ENCODE measurements at regions not wholly inside any gene's neighbourhood (a gene's known extent, or its start where the extent isn't known, plus 50 kb on each side); places are given as distances from the start of the nearest gene placed in this dataset.
A peak's percentile ranks its signal among the peaks of the same experiment; 100 is the strongest.
"Not testable (repeated sequence)": the region's sequence is repeated elsewhere in the genome, so short reads cannot be mapped to it uniquely, and the experiment has no call there.

GRCh38 chr9:13860946-13861640 lies 452.8 kb downstream of the NFIB start:
- intact Hi-C loops (cut with DNase I), result no loop called here
- no peak for DNase-seq

GRCh38 chr9:13860019-13860418 lies 453.9 kb downstream of the NFIB start:
- intact Hi-C loops (cut with DNase I), result no loop called here
- DNase-seq, result no peak

- DNase-seq, result no peak
- intact Hi-C loops (cut with DNase I), result no loop called here
Observed at GRCh38 chr9:13857521-13857920, 456.4 kb downstream of the NFIB start.

- intact Hi-C loops (cut with DNase I), result no loop called here
- no peak for DNase-seq
Observed at GRCh38 chr9:13847270-13847669, 466.7 kb downstream of the NFIB start.

- no peak for DNase-seq
- intact Hi-C loops (cut with DNase I), result no loop called here
Observed at GRCh38 chr9:13845460-13845859, 468.5 kb downstream of the NFIB start.

GRCh38 chr9:13841746-13842462 lies 472.0 kb downstream of the NFIB start:
- no peak for DNase-seq
- intact Hi-C loops (cut with DNase I), result no loop called here

- intact Hi-C loops (cut with DNase I), result no loop called here
Observed at GRCh38 chr9:13832446-13832845, 481.5 kb downstream of the NFIB start.

GRCh38 chr9:13823026-13823425 lies 490.9 kb downstream of the NFIB start:
- no peak for DNase-seq
- intact Hi-C loops (cut with DNase I), result no loop called here

More at GRCh38 chr9:13832446-13832845, 481.5 kb downstream of the NFIB start:
- DNase-seq, result no peak

GRCh38 chr9:13817754-13818278 lies 496.1 kb downstream of the NFIB start:
- intact Hi-C loops (cut with DNase I), result no loop called here
- DNase-seq, result no peak

- no peak for DNase-seq
Observed at GRCh38 chr9:13816837-13817236, 497.1 kb downstream of the NFIB start.

GRCh38 chr9:13814647-13815400 lies 499.1 kb downstream of the NFIB start:
- intact Hi-C loops (cut with DNase I), result no loop called here
- DNase-seq, result peak in 9 of 42 donors; percentile 11 to 55 (median 24)

More at GRCh38 chr9:13816837-13817236, 497.1 kb downstream of the NFIB start:
- intact Hi-C loops (cut with DNase I), result no loop called here

GRCh38 chr9:13811876-13812275 lies 502.1 kb downstream of the NFIB start:
- intact Hi-C loops (cut with DNase I), result no loop called here

GRCh38 chr9:13810510-13810909 lies 503.4 kb downstream of the NFIB start:
- DNase-seq, result no peak
- intact Hi-C loops (cut with DNase I), result no loop called here

More at GRCh38 chr9:13811876-13812275, 502.1 kb downstream of the NFIB start:
- no peak for DNase-seq

- intact Hi-C loops (cut with DNase I), result no loop called here
- no peak for DNase-seq
Observed at GRCh38 chr9:13809401-13809800, 504.5 kb downstream of the NFIB start.

- intact Hi-C loops (cut with DNase I), result no loop called here
- DNase-seq, result no peak
Observed at GRCh38 chr9:13807118-13807517, 506.8 kb downstream of the NFIB start.

GRCh38 chr9:13806714-13807113 lies 507.2 kb downstream of the NFIB start:
- DNase-seq, result no peak
- intact Hi-C loops (cut with DNase I), result no loop called here

- intact Hi-C loops (cut with DNase I), result no loop called here
- DNase-seq, result no peak
Observed at GRCh38 chr9:13805546-13805945, 508.4 kb downstream of the NFIB start.

- DNase-seq, result no peak
- intact Hi-C loops (cut with DNase I), result no loop called here
Observed at GRCh38 chr9:13804532-13804931, 509.4 kb downstream of the NFIB start.

GRCh38 chr9:13800776-13801175 lies 513.2 kb downstream of the NFIB start:
- intact Hi-C loops (cut with DNase I), result no loop called here
- DNase-seq, result peak in 32 of 42 donors; percentile 2 to 71 (median 28)

GRCh38 chr9:13797701-13798100 lies 516.2 kb downstream of the NFIB start:
- intact Hi-C loops (cut with DNase I); DNase-seq: not testable (repeated sequence)

All from head of caudate nucleus (tissue), 42 donors.